Breast epithelium (tissue), 3 donors: ENCODE measurements at regions not wholly inside any gene's neighbourhood (a gene's known extent, or its start where the extent isn't known, plus 50 kb on each side); places are given as distances from the start of the nearest gene placed in this dataset.

Experiments
- POLR2A ChIP-seq: fragments of 450-650 bp; IDR thresholded peaks from one replicate; pipeline ENCODE4 v1.6.1; 2016; ENCODE audit warnings: antibody characterized with exemption, mild to moderate bottlenecking, moderate library complexity
- POLR2AphosphoS5 ChIP-seq, 3 donors: sonication (generic); formaldehyde crosslinking; IDR thresholded peaks; one replicate each; pipeline ENCODE4 v1.6.1; 2017; ENCODE audit warnings: antibody characterized with exemption in 3 of 3
- TF ChIP-seq, protein P1 (sequence below), 3 donors: fragments of 450-650 bp; IDR thresholded peaks; one replicate each; pipeline ENCODE4 v1.5.1; 2016 to 2017; ENCODE audit warnings: antibody characterized with exemption in 3 of 3, mild to moderate bottlenecking in 3 of 3, moderate library complexity in 3 of 3

DNA sequence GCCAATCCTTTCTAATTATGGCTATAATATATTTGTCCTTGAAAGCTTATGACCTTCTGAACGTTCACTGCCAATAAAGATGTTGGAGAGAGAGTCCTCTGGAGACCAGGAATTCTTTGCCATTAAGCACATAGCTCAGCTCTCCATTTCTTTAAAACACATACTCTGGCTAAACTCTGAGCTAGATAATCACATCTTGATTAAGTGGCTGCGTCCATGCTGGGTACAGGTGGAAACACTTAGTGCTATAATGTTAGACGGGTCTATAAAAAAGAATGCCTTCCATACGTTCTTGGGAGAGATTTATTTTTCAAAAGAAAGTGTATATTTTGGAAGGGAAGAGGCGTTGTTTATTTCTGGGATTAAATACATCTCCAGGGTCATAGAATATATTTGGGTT is 314.5 kb downstream of the LPIN1 start:
- TF ChIP-seq, protein P1, sequence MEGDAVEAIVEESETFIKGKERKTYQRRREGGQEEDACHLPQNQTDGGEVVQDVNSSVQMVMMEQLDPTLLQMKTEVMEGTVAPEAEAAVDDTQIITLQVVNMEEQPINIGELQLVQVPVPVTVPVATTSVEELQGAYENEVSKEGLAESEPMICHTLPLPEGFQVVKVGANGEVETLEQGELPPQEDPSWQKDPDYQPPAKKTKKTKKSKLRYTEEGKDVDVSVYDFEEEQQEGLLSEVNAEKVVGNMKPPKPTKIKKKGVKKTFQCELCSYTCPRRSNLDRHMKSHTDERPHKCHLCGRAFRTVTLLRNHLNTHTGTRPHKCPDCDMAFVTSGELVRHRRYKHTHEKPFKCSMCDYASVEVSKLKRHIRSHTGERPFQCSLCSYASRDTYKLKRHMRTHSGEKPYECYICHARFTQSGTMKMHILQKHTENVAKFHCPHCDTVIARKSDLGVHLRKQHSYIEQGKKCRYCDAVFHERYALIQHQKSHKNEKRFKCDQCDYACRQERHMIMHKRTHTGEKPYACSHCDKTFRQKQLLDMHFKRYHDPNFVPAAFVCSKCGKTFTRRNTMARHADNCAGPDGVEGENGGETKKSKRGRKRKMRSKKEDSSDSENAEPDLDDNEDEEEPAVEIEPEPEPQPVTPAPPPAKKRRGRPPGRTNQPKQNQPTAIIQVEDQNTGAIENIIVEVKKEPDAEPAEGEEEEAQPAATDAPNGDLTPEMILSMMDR (IDR thresholded peaks at IDR 0.05): no peak
- TF ChIP-seq POLR2A: no peak
- TF ChIP-seq POLR2AphosphoS5 (IDR thresholded peaks at IDR 0.05): no peak
